ENCODE measurements at regions not wholly inside any gene's neighbourhood (a gene's known extent, or its start where the extent isn't known, plus 50 kb on each side); places are given as distances from the start of the nearest gene placed in this dataset.

GRCh38 chrX:110951472-110952269 lies 144.3 kb upstream of the PAK3 start:
- FAIRE-seq (no peak), DNase-seq (ENCODE audit: insufficient read length, low spot score) (no peak)
- TF ChIP-seq, protein P1, sequence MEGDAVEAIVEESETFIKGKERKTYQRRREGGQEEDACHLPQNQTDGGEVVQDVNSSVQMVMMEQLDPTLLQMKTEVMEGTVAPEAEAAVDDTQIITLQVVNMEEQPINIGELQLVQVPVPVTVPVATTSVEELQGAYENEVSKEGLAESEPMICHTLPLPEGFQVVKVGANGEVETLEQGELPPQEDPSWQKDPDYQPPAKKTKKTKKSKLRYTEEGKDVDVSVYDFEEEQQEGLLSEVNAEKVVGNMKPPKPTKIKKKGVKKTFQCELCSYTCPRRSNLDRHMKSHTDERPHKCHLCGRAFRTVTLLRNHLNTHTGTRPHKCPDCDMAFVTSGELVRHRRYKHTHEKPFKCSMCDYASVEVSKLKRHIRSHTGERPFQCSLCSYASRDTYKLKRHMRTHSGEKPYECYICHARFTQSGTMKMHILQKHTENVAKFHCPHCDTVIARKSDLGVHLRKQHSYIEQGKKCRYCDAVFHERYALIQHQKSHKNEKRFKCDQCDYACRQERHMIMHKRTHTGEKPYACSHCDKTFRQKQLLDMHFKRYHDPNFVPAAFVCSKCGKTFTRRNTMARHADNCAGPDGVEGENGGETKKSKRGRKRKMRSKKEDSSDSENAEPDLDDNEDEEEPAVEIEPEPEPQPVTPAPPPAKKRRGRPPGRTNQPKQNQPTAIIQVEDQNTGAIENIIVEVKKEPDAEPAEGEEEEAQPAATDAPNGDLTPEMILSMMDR (IDR thresholded peaks at IDR 0.05; ENCODE audit: insufficient read depth, missing control alignments), result no peak

GRCh38 chrX:110944751-110945675 lies 149.4 kb upstream of the CHRDL1 start:
- TF ChIP-seq, protein P1 (IDR thresholded peaks at IDR 0.05; ENCODE audit: insufficient read depth, missing control alignments), result no peak
- no peak for DNase-seq (ENCODE audit: insufficient read length, low spot score)
- no peak for FAIRE-seq

- FAIRE-seq (no peak), DNase-seq (ENCODE audit: insufficient read length, low spot score) (no peak)
- TF ChIP-seq, protein P1 (IDR thresholded peaks at IDR 0.05; ENCODE audit: insufficient read depth, missing control alignments), result no peak
Measured at GRCh38 chrX:110944311-110944750, 148.7 kb upstream of the CHRDL1 start.

GRCh38 chrX:110941906-110942305 lies 146.3 kb upstream of the CHRDL1 start:
- no peak for DNase-seq (ENCODE audit: insufficient read length, low spot score)
- TF ChIP-seq, protein P1 (IDR thresholded peaks at IDR 0.05; ENCODE audit: insufficient read depth, missing control alignments), result no peak
- no peak for FAIRE-seq

DNA sequence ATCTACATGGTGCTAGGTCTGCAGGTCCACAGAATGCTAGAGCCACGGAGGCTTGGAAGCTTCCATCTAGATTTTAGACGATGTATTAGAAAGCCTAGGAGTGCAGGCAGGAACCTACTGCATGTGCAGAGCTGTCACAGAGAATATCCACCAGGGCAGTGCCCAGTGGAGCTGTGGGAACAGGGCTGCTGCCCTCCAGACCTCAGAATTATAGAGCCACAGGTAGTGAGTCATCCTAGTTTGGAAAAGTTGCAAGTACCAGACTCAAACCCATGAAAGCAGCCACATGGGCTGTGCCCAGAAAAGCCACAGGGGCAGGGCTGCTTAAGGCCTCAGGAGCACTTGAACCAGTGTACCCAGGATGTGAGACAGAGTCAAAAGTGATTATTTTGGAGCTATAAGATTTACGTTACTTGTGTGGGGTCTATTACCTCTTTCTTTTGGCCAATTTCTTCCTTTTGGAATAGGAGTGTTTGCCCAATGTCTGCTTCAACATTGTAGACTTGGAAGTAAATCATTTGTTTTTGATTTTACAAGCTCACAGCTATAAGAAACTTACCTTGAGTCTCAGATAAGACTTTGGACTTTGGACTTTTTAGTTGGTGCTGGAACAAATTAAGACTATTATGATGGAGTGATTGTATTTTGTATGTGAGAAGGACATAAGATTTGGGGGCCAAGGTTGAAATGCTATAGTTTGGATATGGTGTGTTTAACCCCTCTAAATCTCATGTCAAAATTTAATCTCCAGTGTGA lies 143.5 kb upstream of the CHRDL1 start:
- TF ChIP-seq, protein P1 (IDR thresholded peaks at IDR 0.05; ENCODE audit: insufficient read depth, missing control alignments), result no peak
- DNase-seq (ENCODE audit: insufficient read length, low spot score), result no peak
- no peak for FAIRE-seq

DNA sequence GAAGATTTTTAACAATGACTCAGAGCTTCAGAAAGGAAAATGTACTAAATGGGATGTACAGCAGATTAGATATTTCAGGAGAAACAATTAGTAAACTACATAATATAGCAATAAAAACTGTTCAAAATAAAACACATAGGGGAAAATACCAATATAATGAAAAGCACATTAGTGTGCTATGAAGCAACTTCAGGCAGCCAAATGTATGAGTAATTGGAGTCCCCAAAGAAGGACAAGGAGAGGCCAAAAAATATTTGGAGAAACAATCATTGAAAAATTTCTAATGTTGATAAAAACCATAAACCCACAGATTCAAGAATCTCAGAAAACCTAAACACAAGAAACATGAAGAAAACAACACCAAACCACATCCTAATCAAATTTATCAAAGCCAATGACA lies 129.3 kb upstream of the CHRDL1 start:
- TF ChIP-seq, protein P1 (IDR thresholded peaks at IDR 0.05; ENCODE audit: insufficient read depth, missing control alignments), result no peak
- DNase-seq (ENCODE audit: insufficient read length, low spot score) (no peak), FAIRE-seq (no peak)
